SJCRH30 (cell line): ENCODE measurements at regions not wholly inside any gene's neighbourhood (a gene's known extent, or its start where the extent isn't known, plus 50 kb on each side); places are given as distances from the start of the nearest gene placed in this dataset.

Experiments used
- DNase-seq, 2 experiments: peaks; one replicate each; pipeline ENCODE4 v3.0.0-alpha.2; 2015 to 2020
- H3K27ac ChIP-seq: fragments of 250-450 bp; sonication (Bioruptor Pico); 2 replicates; pipeline ENCODE4 v1.5.1; 2020; ENCODE audit warnings: mild to moderate bottlenecking, moderate library complexity
- H3K27me3 ChIP-seq: fragments of 250-450 bp; sonication (Bioruptor Pico); 2 replicates; pipeline ENCODE4 v1.5.1; 2020; ENCODE audit warnings: mild to moderate bottlenecking, moderate library complexity
- H3K36me3 ChIP-seq: fragments of 250-450 bp; sonication (Bioruptor Pico); 2 replicates; pipeline ENCODE4 v1.5.1; 2020; ENCODE audit warnings: mild to moderate bottlenecking, moderate library complexity
- H3K4me1 ChIP-seq: fragments of 250-450 bp; sonication (Bioruptor Pico); 2 replicates; pipeline ENCODE4 v1.5.1; 2020; ENCODE audit warnings: mild to moderate bottlenecking, moderate library complexity
- H3K4me3 ChIP-seq: fragments of 250-450 bp; sonication (Bioruptor Pico); 2 replicates; pipeline ENCODE4 v1.5.1; 2020; ENCODE audit warnings: mild to moderate bottlenecking, moderate library complexity
- H3K9me3 ChIP-seq: fragments of 250-450 bp; sonication (Bioruptor Pico); replicated peaks from 2 replicates; pipeline ENCODE4 v1.5.1; 2020; ENCODE audit warnings: mild to moderate bottlenecking, moderate library complexity

DNA sequence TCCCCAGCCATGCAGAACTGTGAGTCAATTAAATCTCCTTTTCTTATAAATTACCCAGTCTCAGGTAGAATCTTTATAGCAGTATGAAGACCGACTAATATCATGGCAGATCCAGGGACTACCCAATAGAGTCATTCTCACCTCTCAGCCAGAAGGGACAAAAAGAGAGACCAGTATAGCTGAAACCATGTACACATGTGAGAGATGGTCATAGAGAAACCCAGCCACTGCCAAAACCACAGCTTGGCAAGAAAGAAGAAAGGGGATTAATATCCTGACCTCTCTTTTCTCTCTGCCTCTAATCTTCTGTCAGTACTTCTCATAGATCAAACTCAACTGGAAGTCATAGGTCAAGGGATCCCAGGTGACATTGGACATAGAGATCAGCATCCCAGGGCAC is 109.8 kb downstream of the CCDC34 start:
- H3K9me3 ChIP-seq = 0 out of 2 replicates have a peak, but pooled peaks cover 4% of the 10 kb centered on the region
- no peaks in the 10 kb centered on the region for H3K36me3 ChIP-seq
- H3K4me3 ChIP-seq = no peak overlapping the region
- no peak for DNase-seq
- no peaks in the 10 kb centered on the region for H3K27me3 ChIP-seq
- no peak overlapping the region for H3K27ac ChIP-seq
- H3K4me1 ChIP-seq = no peaks in the 10 kb centered on the region

DNA sequence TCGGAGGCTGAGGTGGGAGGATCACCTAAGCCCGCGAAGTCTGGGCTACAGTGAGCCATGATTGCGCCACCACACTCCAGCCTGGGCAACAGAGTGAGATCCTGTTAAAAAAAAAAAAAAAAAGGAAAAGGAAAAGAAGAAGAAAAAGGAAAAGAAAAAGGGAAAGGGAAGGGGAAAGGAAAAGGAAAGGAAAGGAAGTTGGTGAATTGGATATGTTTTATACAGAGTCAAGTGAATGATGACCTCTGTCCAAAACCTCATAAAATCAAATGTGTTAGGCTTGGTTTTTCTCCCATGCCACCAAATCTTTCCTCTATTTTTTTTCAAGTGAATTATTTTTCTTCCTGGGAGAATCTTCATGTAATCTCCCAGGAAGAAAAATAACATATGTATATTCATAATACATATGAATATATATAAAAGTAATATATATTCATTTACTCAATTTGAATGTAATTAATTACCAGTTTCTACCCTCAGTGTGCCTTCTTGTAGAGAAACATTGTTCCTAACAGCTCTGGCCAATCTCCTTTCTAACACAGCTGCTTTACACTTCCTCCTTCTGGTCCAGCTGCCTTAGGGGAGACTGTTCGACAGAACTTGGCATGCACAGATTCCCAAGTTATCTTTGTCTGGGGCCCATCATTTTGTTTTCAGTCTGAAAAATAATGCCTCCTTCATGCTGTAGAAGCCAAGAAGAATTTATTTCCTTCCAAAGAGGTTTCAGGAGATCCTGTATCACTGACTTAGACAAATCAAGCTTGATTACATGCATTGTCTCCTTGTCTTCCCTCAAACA is 111.9 kb downstream of the CCDC34 start:
- Histone ChIP-seq H3K27ac (no peak overlapping the region), H3K36me3 (no peaks in the 10 kb centered on the region), H3K4me3 (no peak overlapping the region), H3K27me3 (no peaks in the 10 kb centered on the region), H3K4me1 (no peaks in the 10 kb centered on the region), H3K9me3 (no peaks in the 10 kb centered on the region)
- DNase-seq = no peak

DNA sequence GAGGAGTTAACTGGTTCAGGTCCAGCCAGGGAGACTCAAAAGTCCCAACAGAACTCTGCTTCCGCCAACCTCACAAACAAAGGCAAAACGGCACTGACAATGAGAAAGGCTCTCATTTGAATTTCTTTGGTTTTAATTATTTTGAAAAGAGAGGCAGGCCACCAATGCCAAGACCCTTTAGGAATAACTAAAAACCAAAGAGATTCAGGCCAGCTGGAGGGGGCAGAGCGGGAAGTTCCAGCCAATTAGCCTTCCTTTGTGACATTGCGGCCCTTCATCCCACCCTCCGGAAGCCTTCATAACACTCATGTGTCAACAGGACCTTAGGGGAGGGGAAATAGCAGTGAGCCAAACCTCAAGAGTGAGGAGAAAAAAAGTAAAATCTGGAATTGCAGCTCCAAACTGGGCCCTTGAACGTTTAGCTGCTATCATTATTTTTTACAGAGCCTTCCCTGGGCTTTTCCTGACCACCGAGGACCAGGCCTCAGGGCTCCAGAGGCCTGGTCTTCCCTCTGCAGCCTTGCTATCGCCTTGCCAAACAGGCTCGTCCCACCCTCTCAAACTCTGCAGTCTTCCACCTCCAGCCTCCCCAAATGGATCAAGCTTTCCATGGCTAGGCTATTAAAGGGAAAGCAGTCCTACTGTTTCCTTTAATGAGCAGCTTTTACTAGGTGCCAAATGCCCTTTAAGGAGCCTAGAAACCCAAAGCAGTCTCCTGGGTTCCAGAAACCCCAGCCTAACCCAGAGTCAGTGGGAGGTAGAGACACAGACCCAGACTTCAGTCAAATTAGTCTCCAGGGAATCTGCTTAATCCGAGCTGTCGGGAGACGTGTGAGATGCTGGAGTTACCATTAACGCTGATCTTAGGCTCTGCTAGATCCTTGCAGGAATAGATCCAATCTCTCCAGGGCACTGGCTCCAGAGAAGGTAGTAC is 114.2 kb downstream of the CCDC34 start:
- Histone ChIP-seq H3K36me3 (no peaks in the 10 kb centered on the region), H3K9me3 (0 out of 2 replicates have a peak, but pooled peaks cover 2% of the 10 kb centered on the region), H3K4me3 (no peak overlapping the region), H3K4me1 (no peaks in the 10 kb centered on the region), H3K27ac (no peak overlapping the region), H3K27me3 (no peaks in the 10 kb centered on the region)
- no peak for DNase-seq

DNA sequence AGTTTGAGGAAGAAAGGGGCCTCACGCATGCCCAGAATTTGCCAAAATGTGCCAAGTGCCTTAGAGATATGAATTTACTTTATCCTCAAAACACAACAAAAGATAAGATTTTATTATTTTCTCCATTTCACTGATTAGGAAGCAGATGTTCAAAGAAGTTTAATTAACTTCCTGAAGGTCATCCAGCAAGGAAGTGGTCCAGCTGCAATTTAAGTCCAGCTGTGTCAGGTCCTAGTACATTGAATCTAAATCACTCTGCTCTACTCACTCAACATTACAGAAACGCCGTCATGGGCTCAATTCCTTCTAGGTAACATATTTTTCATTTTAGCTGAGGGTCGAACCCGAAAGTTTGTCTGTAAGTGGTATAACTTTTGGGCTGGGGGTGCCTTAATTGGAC is 115.4 kb downstream of the CCDC34 start:
- Histone ChIP-seq H3K27me3 (no peaks in the 10 kb centered on the region), H3K4me3 (no peak overlapping the region), H3K27ac (no peak overlapping the region), H3K36me3 (no peaks in the 10 kb centered on the region), H3K9me3 (0 out of 2 replicates have a peak, but pooled peaks cover 2% of the 10 kb centered on the region), H3K4me1 (peaks cover 8% of the 10 kb centered on the region)
- no peak for DNase-seq

DNA sequence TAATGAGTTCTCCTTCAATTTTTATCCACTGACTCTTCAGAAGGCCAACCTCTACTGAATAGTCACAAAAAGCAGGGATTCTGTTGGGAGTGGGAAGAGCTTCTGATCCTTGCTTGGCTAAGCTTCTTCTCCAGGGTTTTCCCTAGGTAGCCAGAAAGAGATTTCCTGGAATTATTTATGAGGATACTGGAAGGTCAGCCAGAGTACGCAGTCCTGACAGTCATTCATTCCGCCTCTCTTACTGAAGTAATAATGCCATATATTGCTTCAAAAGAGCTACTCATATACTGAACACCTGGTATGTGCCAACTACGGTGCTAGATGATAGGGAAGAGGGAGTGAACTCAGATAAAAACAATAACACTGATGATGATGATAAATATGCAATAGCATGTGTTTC is 116.1 kb downstream of the CCDC34 start:
- no peak overlapping the region for H3K4me3 ChIP-seq
- 0 out of 2 replicates have a peak, but pooled peaks cover 2% of the 10 kb centered on the region for H3K9me3 ChIP-seq
- no peaks in the 10 kb centered on the region for H3K27me3 ChIP-seq
- H3K27ac ChIP-seq = no peak overlapping the region
- no peaks in the 10 kb centered on the region for H3K36me3 ChIP-seq
- no peak for DNase-seq
- peaks cover 14% of the 10 kb centered on the region for H3K4me1 ChIP-seq

DNA sequence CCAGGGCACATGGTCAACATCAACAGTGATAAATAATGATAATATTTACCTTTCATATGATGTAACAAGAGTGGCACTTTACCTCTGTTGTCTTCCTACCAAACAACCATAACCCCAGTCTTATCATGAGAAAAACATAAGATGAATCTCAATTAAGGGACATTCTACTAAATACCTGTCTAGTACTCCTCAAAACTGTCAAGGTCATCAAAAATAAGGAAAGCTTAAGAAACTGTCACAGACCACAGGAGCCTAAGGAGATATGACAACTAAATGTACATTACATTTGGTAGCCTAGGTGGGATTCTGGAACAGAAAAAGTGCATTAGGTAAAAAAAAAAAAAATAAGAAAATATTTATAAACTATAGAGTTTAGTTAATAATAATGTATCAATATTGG is 118.1 kb downstream of the CCDC34 start:
- no peaks in the 10 kb centered on the region for H3K27me3 ChIP-seq
- 0 out of 2 replicates have a peak, but pooled peaks cover 2% of the 10 kb centered on the region for H3K9me3 ChIP-seq
- no peak for DNase-seq
- peaks cover 34% of the 10 kb centered on the region for H3K4me1 ChIP-seq
- no peak overlapping the region for H3K4me3 ChIP-seq
- no peak overlapping the region for H3K27ac ChIP-seq
- no peaks in the 10 kb centered on the region for H3K36me3 ChIP-seq

DNA sequence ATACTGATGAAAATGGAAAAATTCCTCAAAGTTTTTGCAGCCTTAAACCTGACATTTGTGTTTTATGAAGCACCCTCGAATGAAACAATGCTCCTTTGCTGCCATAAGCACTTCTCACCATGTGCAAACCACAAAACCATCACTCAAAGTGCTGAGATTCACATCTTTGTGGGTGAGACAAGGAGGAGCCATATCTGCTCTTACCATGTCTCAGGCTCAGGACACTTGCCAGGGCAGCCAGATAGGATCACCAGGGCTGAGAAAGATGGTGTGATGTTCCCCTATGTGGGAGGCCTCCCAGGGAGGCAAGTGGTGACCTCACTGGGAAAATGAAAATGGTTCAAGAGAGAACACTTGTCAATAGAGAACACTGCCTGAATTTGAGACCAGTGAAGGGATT is 120.4 kb downstream of the CCDC34 start:
- Histone ChIP-seq H3K36me3 (no peaks in the 10 kb centered on the region), H3K4me3 (no peak overlapping the region), H3K9me3 (0 out of 2 replicates have a peak, but pooled peaks cover 2% of the 10 kb centered on the region), H3K27ac (peak overlapping the region; percentile 22; the same call in 1 of the 2 replicates), H3K4me1 (peaks cover 50% of the 10 kb centered on the region), H3K27me3 (no peaks in the 10 kb centered on the region)
- peak; percentile 68 to 70 for DNase-seq

DNA sequence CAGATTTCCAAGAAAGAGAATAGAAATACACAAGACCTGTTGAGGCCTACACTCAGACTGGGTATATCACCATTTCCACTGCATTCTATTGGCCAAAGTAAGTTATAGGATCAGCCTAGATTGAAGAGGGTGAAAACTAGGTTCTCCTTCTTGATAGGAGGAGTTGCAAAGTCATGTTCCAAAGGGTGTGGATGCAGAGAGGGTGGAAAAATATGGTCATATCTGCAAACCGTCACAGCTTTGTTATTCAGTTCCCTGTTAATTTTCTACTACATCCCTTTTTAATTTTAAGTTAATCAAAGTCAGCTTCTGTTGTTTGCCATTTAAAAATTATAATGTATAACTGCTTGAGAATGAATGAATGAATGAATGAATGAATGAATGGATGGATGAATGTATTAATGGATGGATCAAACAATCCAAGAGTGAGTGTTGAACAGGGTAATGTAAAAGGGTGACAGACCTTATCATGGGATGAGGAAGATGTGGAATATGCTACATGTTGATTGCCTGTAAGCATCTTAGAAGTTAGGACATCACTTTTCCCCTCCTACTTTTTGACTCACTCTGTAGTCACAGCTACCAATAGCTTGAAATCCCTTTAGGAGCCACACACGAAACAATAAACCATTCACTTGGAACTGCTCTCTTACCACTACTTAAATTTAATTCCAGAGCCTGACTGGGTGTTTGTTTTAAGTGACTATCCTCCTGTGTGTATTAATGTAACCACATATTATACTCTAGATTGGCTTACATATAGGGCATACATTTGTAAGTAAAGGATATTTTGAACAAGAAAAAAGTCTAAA is 121.5 kb downstream of the CCDC34 start:
- no peak overlapping the region for H3K27ac ChIP-seq

DNA sequence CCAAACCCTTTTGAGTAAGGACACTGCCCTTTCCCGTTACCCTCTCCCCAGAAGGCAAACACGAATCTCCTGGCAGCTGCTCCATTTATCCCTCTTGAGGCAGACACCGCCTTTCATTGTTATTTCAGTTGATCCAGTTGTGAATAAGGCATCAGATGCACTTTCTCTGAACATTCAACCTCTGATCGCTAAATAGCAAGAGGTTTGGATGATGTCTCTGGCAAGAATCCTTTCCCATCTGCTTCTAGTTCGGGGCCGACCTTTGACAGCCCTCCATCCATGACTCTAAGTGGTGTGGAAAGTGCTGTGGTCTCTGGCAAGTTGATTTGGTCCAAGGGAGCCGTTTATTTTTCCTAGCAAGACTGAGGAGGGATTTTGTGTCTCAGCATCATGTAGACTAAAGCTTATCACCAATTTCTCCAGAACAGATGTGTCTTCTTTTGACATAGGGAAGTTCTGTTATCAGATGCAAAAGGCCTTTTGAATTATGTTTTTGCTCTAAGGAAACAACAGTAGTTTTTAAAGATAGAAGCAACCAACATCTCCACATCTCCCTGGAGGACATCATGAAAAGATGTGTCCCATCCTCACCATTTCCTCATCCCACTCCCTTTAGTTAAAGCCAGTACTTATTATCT is 123.6 kb downstream of the CCDC34 start:
- peak overlapping the region; percentile 10 for H3K4me3 ChIP-seq
- no peaks in the 10 kb centered on the region for H3K27me3 ChIP-seq
- H3K27ac ChIP-seq = peak overlapping the region; percentile 35
- DNase-seq = peak; percentile 75 to 88
- no peaks in the 10 kb centered on the region for H3K36me3 ChIP-seq
- H3K4me1 ChIP-seq = peaks cover 61% of the 10 kb centered on the region
- no peaks in the 10 kb centered on the region for H3K9me3 ChIP-seq

More for the DNA sequence above, 121.5 kb downstream of the CCDC34 start:
- Histone ChIP-seq H3K36me3 (no peaks in the 10 kb centered on the region), H3K4me3 (no peak overlapping the region), H3K4me1 (peaks cover 50% of the 10 kb centered on the region), H3K9me3 (0 out of 2 replicates have a peak, but pooled peaks cover 2% of the 10 kb centered on the region), H3K27me3 (no peaks in the 10 kb centered on the region)
- DNase-seq = peak in 1 of 2 experiments; percentile 57

DNA sequence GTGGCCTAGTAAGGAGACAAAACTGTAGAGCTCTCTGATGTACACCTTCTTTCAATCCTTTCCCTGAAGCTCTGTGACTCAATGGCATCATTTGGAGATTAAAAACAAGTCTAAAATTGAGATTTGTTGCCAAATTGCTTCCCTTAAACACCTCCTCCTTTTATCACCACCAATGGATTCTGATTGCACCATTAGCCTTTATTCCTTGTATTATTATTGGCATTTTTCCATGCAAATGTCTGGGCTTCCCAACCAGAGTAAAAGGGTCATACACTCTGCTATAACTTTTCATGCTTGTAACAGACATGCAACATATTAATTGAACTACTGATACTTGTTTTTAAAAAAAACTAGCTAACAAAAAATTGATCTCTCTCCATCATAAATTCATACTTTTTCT is 124.2 kb downstream of the CCDC34 start:
- no peaks in the 10 kb centered on the region for H3K9me3 ChIP-seq
- no peaks in the 10 kb centered on the region for H3K27me3 ChIP-seq
- peaks cover 64% of the 10 kb centered on the region for H3K4me1 ChIP-seq
- H3K27ac ChIP-seq = peak overlapping the region; percentile 35
- no peak overlapping the region; the same call in 1 of the 2 replicates for H3K4me3 ChIP-seq
- no peaks in the 10 kb centered on the region for H3K36me3 ChIP-seq
- no peak for DNase-seq

DNA sequence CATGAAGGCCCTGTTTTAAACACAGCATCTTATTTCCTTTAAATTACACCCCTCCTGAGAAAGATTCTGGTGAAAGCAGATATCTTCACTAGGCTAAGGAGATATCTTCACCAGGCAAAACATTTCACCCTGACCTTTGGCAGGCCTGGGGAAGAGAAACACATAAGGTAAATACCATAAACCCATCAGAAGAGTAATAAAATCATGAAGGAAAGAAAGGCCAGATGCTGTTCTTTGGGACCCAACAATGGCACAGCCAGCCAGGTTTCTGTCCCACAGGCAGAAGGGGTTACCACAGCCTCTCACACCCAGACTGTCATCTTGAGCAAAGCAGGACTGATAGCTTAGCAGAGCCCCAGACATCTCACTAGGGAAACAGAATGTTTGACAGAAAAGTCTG is 125.4 kb downstream of the CCDC34 start:
- Histone ChIP-seq H3K27ac (no peak overlapping the region), H3K27me3 (no peaks in the 10 kb centered on the region), H3K4me1 (peaks cover 63% of the 10 kb centered on the region), H3K36me3 (no peaks in the 10 kb centered on the region), H3K4me3 (no peak overlapping the region), H3K9me3 (no peaks in the 10 kb centered on the region)
- DNase-seq = no peak

DNA sequence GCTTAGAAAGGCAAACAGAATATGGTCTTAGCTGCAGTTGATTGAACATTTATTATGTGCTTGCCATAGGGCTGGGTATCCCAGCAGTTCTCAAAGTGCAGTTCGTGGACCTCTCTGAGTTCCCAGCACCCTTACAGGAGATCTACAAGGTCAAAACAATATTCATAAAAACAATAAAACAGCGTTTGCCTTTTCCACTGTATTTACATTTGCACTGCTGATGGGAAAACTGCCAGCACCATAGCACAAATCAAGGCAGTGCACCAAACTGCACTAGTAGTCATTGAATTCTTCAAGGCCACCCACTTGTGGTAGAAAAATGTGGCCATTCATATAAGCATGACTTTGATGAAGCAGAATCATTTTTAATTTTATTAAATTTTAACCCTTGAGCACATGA is 128.1 kb downstream of the CCDC34 start:
- Histone ChIP-seq H3K4me3 (peak overlapping the region; percentile 37), H3K4me1 (peaks cover 38% of the 10 kb centered on the region), H3K36me3 (no peaks in the 10 kb centered on the region), H3K9me3 (no peaks in the 10 kb centered on the region), H3K27ac (peak overlapping the region; percentile 90), H3K27me3 (no peaks in the 10 kb centered on the region)
- no peak for DNase-seq

DNA sequence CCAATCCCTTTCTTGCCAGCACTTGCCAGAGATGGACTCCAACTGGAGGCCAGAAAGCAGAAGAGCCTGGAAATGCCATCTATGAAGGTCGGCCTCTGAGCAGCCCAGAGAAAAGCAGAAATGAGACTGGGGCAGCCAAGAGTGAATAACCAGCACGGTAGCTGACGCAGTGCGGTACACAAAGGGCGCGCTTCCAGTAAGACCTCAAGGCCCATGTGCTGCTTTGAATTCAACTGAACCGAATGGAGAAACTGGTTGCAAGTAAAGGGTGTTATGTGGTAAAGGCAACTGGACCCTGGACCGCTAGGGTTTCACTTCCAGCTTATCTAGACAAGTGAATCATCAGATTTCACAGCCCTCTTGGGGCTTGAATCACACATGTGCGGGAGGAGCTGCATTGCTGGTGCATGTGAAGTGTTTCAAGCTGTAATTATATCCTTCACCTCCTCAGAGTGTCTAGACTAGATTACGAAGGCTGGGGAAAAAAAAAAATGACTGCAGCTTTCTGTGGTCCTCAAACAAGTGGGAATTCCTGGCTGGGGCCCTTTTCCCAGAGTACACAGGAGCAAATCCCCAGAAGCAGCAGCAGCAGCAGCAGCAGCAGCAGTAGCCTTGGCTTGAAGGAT is 128.9 kb downstream of the CCDC34 start:
- no peaks in the 10 kb centered on the region for H3K27me3 ChIP-seq
- peak; percentile 93 to 96 for DNase-seq
- no peaks in the 10 kb centered on the region for H3K9me3 ChIP-seq
- peaks cover 30% of the 10 kb centered on the region for H3K4me1 ChIP-seq
- no peaks in the 10 kb centered on the region for H3K36me3 ChIP-seq
- peak overlapping the region; percentile 90 for H3K27ac ChIP-seq
- peak overlapping the region; percentile 37 for H3K4me3 ChIP-seq
